ENCODE measurements at regions not wholly inside any gene's neighbourhood (a gene's known extent, or its start where the extent isn't known, plus 50 kb on each side); places are given as distances from the start of the nearest gene placed in this dataset.

DNA sequence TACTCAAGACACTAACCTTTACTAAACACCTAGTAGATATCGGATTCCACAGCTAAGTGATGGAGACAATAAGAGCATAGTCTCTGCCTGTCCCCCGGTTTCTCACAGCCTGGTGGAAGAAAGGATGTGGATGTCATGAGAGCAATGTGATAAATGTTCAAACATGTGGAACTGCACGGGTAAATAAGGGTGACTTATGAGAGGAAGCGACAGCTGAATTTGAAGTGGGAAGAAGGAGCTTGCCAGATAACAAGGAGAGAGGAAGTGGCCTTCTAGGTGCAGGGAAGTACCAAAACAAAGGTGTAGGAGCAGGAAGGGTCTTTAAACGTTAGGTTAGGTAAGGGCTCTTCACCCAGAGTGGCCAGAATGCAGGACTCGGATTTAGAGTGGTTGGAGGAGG is 178.6 kb upstream of the NRIP1 start:
- Histone ChIP-seq H3K27ac (ENCODE audit: insufficient read length, low read depth, low read length) (no peak overlapping the region), H3K4me2 (ENCODE audit: insufficient read depth, insufficient read length, low read length) (no peak overlapping the region), H3K23ac (ENCODE audit: insufficient read length, low read depth, low read length) (no peak overlapping the region), H3K79me1 (ENCODE audit: insufficient read depth, low read depth, low read length, poor library complexity, severe bottlenecking) (no peaks in the 10 kb centered on the region), H3K79me2 (ENCODE audit: insufficient read depth, low read length) (no peaks in the 10 kb centered on the region), H3K9me3 (ENCODE audit: control insufficient read depth, low read depth, low read length) (no peaks in the 10 kb centered on the region), H2AK5ac (ENCODE audit: insufficient read length, low read length) (no peak overlapping the region), H4K20me1 (ENCODE audit: control insufficient read depth, insufficient read depth, insufficient read length) (no peaks in the 10 kb centered on the region), H3T11ph (ENCODE audit: low read length) (no peak overlapping the region), H3K9ac (ENCODE audit: extremely low read depth, insufficient read length, low read length) (no peak overlapping the region), H4K8ac (replicated peaks; ENCODE audit: insufficient read length, low read depth, low read length) (no peak overlapping the region), H4K91ac (ENCODE audit: insufficient read length, low read depth, low read length) (no peak overlapping the region), H2BK120ac (ENCODE audit: low read depth, low read length, poor library complexity, severe bottlenecking) (no peak overlapping the region), H3K18ac (ENCODE audit: insufficient read length, low read depth, low read length) (no peak overlapping the region), H2BK20ac (ENCODE audit: low read depth, low read length, poor library complexity, severe bottlenecking) (no peak overlapping the region), H2BK12ac (ENCODE audit: insufficient read length, low read depth, low read length) (no peak overlapping the region), H2BK5ac (ENCODE audit: insufficient read length, low read length) (no peak overlapping the region), H2AFZ (ENCODE audit: low read length) (no peak overlapping the region), H3K23me2 (ENCODE audit: insufficient read length, low read depth, low read length, poor library complexity, severe bottlenecking) (no peaks in the 10 kb centered on the region), H3K56ac (ENCODE audit: insufficient read length, low read depth, low read length) (no peak overlapping the region), H3K4me1 (ENCODE audit: insufficient read depth, low read length) (peaks cover 7% of the 10 kb centered on the region; the same call in 1 of the 2 replicates), H3K27me3 (ENCODE audit: insufficient read depth, low read length) (peaks cover 3% of the 10 kb centered on the region; the same call in 1 of the 2 replicates), H4K5ac (ENCODE audit: insufficient read length, low read depth, low read length) (no peak overlapping the region), H3K4ac (ENCODE audit: low read depth, low read length) (no peak overlapping the region), H2BK15ac (ENCODE audit: low read depth, low read length) (no peak overlapping the region), H3K14ac (ENCODE audit: insufficient read depth, low read length) (no peak overlapping the region)
- H3K36me3 Mint-ChIP-seq (ENCODE audit: insufficient read depth in 1 of 3, low read depth in 3 of 3) = no peaks in the 10 kb centered on the region; a peak in 1 of 7 replicates
- no peak for DNase-seq
- no peak overlapping the region for H3K4me3 Mint-ChIP-seq
- H3K27me3 Mint-ChIP-seq (ENCODE audit: low read depth) = peaks cover 71% of the 10 kb centered on the region
- no peak overlapping the region for H3K27ac Mint-ChIP-seq
- no peaks in the 10 kb centered on the region for H3K9me3 Mint-ChIP-seq
- peaks cover 29 to 32% of the 10 kb centered on the region in 2 experiments for H3K4me1 Mint-ChIP-seq
- no CpG with 5 or more reads among the region's 6 CpGs for WGBS (ENCODE audit: extremely low coverage, insufficient read length, low lambda C conversion rate)
- TF ChIP-seq, protein P1, sequence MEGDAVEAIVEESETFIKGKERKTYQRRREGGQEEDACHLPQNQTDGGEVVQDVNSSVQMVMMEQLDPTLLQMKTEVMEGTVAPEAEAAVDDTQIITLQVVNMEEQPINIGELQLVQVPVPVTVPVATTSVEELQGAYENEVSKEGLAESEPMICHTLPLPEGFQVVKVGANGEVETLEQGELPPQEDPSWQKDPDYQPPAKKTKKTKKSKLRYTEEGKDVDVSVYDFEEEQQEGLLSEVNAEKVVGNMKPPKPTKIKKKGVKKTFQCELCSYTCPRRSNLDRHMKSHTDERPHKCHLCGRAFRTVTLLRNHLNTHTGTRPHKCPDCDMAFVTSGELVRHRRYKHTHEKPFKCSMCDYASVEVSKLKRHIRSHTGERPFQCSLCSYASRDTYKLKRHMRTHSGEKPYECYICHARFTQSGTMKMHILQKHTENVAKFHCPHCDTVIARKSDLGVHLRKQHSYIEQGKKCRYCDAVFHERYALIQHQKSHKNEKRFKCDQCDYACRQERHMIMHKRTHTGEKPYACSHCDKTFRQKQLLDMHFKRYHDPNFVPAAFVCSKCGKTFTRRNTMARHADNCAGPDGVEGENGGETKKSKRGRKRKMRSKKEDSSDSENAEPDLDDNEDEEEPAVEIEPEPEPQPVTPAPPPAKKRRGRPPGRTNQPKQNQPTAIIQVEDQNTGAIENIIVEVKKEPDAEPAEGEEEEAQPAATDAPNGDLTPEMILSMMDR (conservative IDR thresholded peaks at IDR 0.05) = no peak
